ENCODE measurements at regions not wholly inside any gene's neighbourhood (a gene's known extent, or its start where the extent isn't known, plus 50 kb on each side); places are given as distances from the start of the nearest gene placed in this dataset.

DNA sequence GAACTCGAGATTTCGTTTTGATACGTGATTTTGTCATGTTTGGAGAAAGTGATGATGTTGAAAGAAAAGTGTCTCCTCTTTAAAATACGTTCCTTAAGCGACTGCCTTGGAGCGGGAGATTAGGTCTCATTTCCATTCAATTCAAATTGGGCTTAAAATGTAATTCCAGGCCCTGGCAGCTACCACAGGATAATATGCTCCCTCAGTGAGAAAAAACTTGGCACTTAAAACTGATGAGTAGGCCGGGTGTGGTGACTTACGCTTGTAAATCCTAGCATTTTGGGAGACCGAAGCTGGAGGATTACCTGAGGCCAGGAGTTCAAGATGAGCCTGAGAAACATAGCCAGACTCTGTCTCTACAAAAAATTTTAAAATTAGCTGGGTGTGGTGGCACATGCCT is 146.3 kb upstream of the L3MBTL4 start:
- H3K27me3 ChIP-seq (ENCODE audit: insufficient read depth, insufficient read length): no peaks in the 10 kb centered on the region
- H3K9me3 ChIP-seq (ENCODE audit: insufficient read depth, low read length): no peaks in the 10 kb centered on the region
- DNase-seq (ENCODE audit: low read depth, low spot score): no peak
- H3K4me1 ChIP-seq (ENCODE audit: insufficient read depth, insufficient read length): peaks cover 2% of the 10 kb centered on the region
- H3K4me3 ChIP-seq (ENCODE audit: insufficient read length, low read depth): no peak overlapping the region
- TF ChIP-seq SUZ12 (IDR thresholded peaks at IDR 0.05; ENCODE audit: extremely low read depth, insufficient read depth, insufficient read length) (no peak), ZNF274 (IDR thresholded peaks at IDR 0.05; ENCODE audit: low read depth, low read length) (no peak), YY1 (IDR thresholded peaks at IDR 0.05; ENCODE audit: insufficient read depth, insufficient read length) (no peak)
- no peak overlapping the region for H3K9ac ChIP-seq (ENCODE audit: insufficient read length, low read depth)
- H3K36me3 ChIP-seq (ENCODE audit: insufficient read depth, insufficient read length, low read length): no peaks in the 10 kb centered on the region

DNA sequence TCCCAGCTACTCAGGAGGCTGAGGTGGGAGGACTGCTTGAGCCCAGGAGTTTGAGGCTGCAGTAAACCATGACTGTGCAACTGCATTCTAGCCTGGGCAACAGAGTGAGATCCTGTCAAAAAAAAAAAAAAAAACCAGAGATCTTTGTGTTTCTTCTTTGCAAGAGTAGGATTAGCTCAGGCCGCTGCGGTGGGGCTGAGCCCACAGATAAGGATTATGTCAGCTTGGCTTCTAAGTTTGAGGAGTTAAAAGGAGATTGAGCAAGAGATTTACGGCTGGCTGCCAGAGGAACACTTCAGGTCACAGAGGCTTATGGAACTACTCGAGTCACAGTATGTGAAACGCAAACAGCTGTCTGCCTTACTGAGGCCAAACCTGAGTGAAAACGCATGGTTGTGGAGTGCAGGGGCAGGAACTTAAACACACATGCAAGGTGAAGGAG is 146.7 kb upstream of the L3MBTL4 start:
- no peak for TF ChIP-seq ZNF274 (IDR thresholded peaks at IDR 0.05; ENCODE audit: low read depth, low read length)
- TF ChIP-seq YY1 (IDR thresholded peaks at IDR 0.05; ENCODE audit: insufficient read depth, insufficient read length): no peak
- TF ChIP-seq SUZ12 (IDR thresholded peaks at IDR 0.05; ENCODE audit: extremely low read depth, insufficient read depth, insufficient read length): no peak
- Histone ChIP-seq H3K9me3 (ENCODE audit: insufficient read depth, low read length) (no peaks in the 10 kb centered on the region), H3K27me3 (ENCODE audit: insufficient read depth, insufficient read length) (no peaks in the 10 kb centered on the region), H3K9ac (ENCODE audit: insufficient read length, low read depth) (no peak overlapping the region), H3K36me3 (ENCODE audit: insufficient read depth, insufficient read length, low read length) (no peaks in the 10 kb centered on the region), H3K4me1 (ENCODE audit: insufficient read depth, insufficient read length) (peaks cover 2% of the 10 kb centered on the region), H3K4me3 (ENCODE audit: insufficient read length, low read depth) (no peak overlapping the region)
- no peak for DNase-seq (ENCODE audit: low read depth, low spot score)

DNA sequence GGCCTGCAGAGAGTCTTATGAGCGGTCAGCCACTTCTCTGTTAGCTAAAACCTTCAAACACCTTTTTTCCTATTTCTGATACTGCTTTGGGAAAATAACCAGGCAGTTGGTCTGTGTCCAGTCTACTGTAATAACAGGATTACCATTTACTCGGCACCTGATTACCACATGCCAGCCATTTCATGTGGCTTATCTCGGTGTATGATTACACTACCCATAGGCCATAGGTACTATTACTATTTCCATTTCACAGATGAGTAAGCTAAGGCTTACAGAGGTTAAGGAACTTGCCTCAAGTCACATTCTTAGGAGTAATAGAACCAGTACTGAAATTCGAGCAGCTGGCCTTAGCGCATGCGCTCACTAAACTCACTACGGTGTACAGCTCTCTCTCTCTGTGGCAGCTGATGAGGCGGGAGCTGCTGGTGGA is 147.2 kb upstream of the L3MBTL4 start:
- no peaks in the 10 kb centered on the region for H3K36me3 ChIP-seq (ENCODE audit: insufficient read depth, insufficient read length, low read length)
- no peak overlapping the region for H3K9ac ChIP-seq (ENCODE audit: insufficient read length, low read depth)
- peaks cover 2% of the 10 kb centered on the region for H3K4me1 ChIP-seq (ENCODE audit: insufficient read depth, insufficient read length)
- TF ChIP-seq YY1 (IDR thresholded peaks at IDR 0.05; ENCODE audit: insufficient read depth, insufficient read length): no peak
- no peak for TF ChIP-seq SUZ12 (IDR thresholded peaks at IDR 0.05; ENCODE audit: extremely low read depth, insufficient read depth, insufficient read length)
- no peak for TF ChIP-seq ZNF274 (IDR thresholded peaks at IDR 0.05; ENCODE audit: low read depth, low read length)
- no peaks in the 10 kb centered on the region for H3K9me3 ChIP-seq (ENCODE audit: insufficient read depth, low read length)
- H3K27me3 ChIP-seq (ENCODE audit: insufficient read depth, insufficient read length): no peaks in the 10 kb centered on the region
- no peak overlapping the region for H3K4me3 ChIP-seq (ENCODE audit: insufficient read length, low read depth)
- no peak for DNase-seq (ENCODE audit: low read depth, low spot score)

DNA sequence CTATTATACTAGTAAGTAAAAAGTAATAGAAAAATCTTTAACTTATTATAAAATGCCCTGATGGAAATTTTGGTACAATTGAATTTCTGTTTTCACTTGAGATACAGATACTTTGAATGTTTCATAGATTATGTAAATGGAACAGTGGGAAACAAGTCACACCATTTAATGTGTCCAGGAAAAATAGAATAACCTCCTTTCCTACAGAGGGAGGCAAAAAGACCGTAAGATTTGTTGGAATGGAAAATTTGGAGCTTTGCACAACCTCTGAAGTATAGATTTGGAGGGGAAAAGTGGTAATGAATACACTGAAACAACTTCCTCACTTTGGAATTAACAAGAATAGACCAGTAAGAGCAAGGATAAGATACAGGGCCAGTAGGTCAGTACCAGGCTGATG is 149.2 kb upstream of the L3MBTL4 start:
- no peaks in the 10 kb centered on the region for H3K27me3 ChIP-seq (ENCODE audit: insufficient read depth, insufficient read length)
- no peak overlapping the region for H3K9ac ChIP-seq (ENCODE audit: insufficient read length, low read depth)
- no peaks in the 10 kb centered on the region for H3K9me3 ChIP-seq (ENCODE audit: insufficient read depth, low read length)
- TF ChIP-seq ZNF274 (IDR thresholded peaks at IDR 0.05; ENCODE audit: low read depth, low read length) (no peak), SUZ12 (IDR thresholded peaks at IDR 0.05; ENCODE audit: extremely low read depth, insufficient read depth, insufficient read length) (no peak), YY1 (IDR thresholded peaks at IDR 0.05; ENCODE audit: insufficient read depth, insufficient read length) (no peak)
- no peaks in the 10 kb centered on the region for H3K36me3 ChIP-seq (ENCODE audit: insufficient read depth, insufficient read length, low read length)
- no peak overlapping the region for H3K4me3 ChIP-seq (ENCODE audit: insufficient read length, low read depth)
- DNase-seq (ENCODE audit: low read depth, low spot score): no peak
- H3K4me1 ChIP-seq (ENCODE audit: insufficient read depth, insufficient read length): no peaks in the 10 kb centered on the region

DNA sequence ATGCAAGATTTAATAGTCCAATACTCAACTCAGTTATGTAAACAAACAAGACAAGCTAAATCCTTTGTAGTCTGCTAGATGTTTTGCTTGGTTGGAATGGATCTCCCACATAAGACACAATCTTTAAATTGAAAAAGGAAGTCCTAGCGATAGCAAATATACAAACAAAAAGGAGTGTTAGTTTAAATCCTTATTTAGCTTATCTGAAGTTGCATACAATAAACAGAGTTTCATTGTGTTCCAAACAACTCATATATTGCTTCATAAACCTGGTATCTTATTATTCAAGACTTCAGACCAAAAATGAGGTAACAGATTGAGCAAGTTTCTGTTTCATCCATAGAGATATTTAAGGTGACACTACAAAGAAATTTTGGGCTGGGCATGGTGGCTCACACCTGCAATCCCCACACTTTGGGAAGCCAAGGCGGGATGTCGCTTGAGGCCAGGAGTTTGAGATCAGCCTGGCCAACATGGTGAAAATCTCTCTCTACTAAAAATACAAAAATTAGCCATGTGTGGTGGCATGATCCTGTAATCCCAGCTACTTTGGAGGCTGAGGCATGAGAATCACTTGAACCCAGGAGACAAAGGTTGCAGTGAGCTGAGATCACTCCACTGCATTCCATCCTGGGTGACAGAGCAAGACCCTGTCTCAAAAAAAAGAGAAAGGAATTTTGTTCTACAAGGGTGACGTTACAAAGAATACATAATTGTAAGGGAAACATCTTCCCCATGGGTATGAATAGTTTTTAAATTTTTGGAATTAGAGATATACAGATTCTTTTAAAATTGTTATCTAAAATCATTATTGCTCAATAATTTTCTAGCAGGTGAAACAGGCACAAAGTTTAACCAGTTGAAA is 150.5 kb upstream of the L3MBTL4 start:
- no peak overlapping the region for H3K9ac ChIP-seq (ENCODE audit: insufficient read length, low read depth)
- TF ChIP-seq ZNF274 (IDR thresholded peaks at IDR 0.05; ENCODE audit: low read depth, low read length): no peak
- no peak for TF ChIP-seq SUZ12 (IDR thresholded peaks at IDR 0.05; ENCODE audit: extremely low read depth, insufficient read depth, insufficient read length)
- no peak for TF ChIP-seq YY1 (IDR thresholded peaks at IDR 0.05; ENCODE audit: insufficient read depth, insufficient read length)
- DNase-seq (ENCODE audit: low read depth, low spot score): no peak
- no peak overlapping the region for H3K4me3 ChIP-seq (ENCODE audit: insufficient read length, low read depth)
- no peaks in the 10 kb centered on the region for H3K9me3 ChIP-seq (ENCODE audit: insufficient read depth, low read length)
- H3K27me3 ChIP-seq (ENCODE audit: insufficient read depth, insufficient read length): no peaks in the 10 kb centered on the region
- H3K4me1 ChIP-seq (ENCODE audit: insufficient read depth, insufficient read length): no peaks in the 10 kb centered on the region
- H3K36me3 ChIP-seq (ENCODE audit: insufficient read depth, insufficient read length, low read length): no peaks in the 10 kb centered on the region

DNA sequence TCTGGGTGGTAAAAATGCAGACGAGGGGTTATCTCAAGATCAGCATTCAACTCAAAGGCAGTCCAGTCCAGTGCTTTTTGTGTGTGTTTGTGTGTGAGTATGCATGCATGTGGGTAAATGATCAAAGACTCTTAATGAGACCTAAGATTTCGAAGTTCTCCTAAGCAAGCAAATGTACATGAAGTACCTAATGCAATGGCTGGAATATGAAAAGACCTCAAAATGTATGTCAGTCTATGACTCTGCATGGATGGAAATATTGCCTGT is 151.0 kb upstream of the L3MBTL4 start:
- TF ChIP-seq SUZ12 (IDR thresholded peaks at IDR 0.05; ENCODE audit: extremely low read depth, insufficient read depth, insufficient read length) (no peak), YY1 (IDR thresholded peaks at IDR 0.05; ENCODE audit: insufficient read depth, insufficient read length) (no peak), ZNF274 (IDR thresholded peaks at IDR 0.05; ENCODE audit: low read depth, low read length) (no peak)
- no peak overlapping the region for H3K9ac ChIP-seq (ENCODE audit: insufficient read length, low read depth)
- no peak for DNase-seq (ENCODE audit: low read depth, low spot score)
- no peaks in the 10 kb centered on the region for H3K4me1 ChIP-seq (ENCODE audit: insufficient read depth, insufficient read length)
- H3K4me3 ChIP-seq (ENCODE audit: insufficient read length, low read depth): no peak overlapping the region
- H3K9me3 ChIP-seq (ENCODE audit: insufficient read depth, low read length): no peaks in the 10 kb centered on the region
- H3K36me3 ChIP-seq (ENCODE audit: insufficient read depth, insufficient read length, low read length): no peaks in the 10 kb centered on the region
- H3K27me3 ChIP-seq (ENCODE audit: insufficient read depth, insufficient read length): no peaks in the 10 kb centered on the region

DNA sequence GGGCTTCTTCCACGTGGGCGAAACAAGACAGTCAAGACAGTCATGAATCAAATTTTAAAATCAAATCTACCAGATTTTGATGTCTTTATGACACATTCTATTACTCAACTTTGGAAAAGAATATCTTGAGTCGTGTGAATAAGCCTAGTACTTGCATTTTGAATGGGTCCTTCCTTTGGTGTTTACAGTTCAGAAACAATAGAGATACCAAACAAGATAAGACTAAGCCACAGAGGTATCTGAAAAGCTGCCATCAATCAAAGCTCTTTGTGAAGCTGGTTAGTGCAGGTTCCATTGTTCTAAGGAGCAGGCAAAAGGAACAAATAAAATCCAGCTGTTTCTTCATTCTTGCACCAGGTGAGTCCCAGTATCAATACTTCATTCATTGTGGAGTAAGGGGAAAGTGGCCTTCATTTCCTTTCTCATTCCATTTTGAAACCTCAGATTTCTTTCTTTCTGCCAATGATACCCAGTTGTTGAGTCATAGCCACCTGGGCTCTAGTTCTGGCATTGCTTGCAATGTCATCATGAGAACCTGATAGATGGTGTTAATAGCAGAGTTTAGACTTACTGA is 151.7 kb upstream of the L3MBTL4 start:
- Histone ChIP-seq H3K4me1 (ENCODE audit: insufficient read depth, insufficient read length) (no peaks in the 10 kb centered on the region), H3K9ac (ENCODE audit: insufficient read length, low read depth) (no peak overlapping the region), H3K4me3 (ENCODE audit: insufficient read length, low read depth) (no peak overlapping the region), H3K27me3 (ENCODE audit: insufficient read depth, insufficient read length) (no peaks in the 10 kb centered on the region), H3K9me3 (ENCODE audit: insufficient read depth, low read length) (no peaks in the 10 kb centered on the region), H3K36me3 (ENCODE audit: insufficient read depth, insufficient read length, low read length) (no peaks in the 10 kb centered on the region)
- DNase-seq (ENCODE audit: low read depth, low spot score): no peak
- TF ChIP-seq YY1 (IDR thresholded peaks at IDR 0.05; ENCODE audit: insufficient read depth, insufficient read length) (no peak), ZNF274 (IDR thresholded peaks at IDR 0.05; ENCODE audit: low read depth, low read length) (no peak), SUZ12 (IDR thresholded peaks at IDR 0.05; ENCODE audit: extremely low read depth, insufficient read depth, insufficient read length) (no peak)

Measured in NT2/D1 (cell line).